GM23338 (cell line): ENCODE measurements at regions not wholly inside any gene's neighbourhood (a gene's known extent, or its start where the extent isn't known, plus 50 kb on each side); places are given as distances from the start of the nearest gene placed in this dataset.

Source experiments
- CREB1 ChIP-seq: fragments of 250-450 bp; sonication (Bioruptor Pico); IDR thresholded peaks from 2 replicates; pipeline ENCODE4 v1.5.0; 2020; ENCODE audit warnings: low read depth, mild to moderate bottlenecking, moderate library complexity
- EZH2 ChIP-seq: fragments of 200-600 bp; sonication (generic); IDR thresholded peaks from one replicate; pipeline ENCODE4 v1.8.0; 2017; ENCODE audit warnings: antibody characterized with exemption, mild to moderate bottlenecking, low read depth; ENCODE audit not compliant: unreplicated experiment
- EZH2phosphoT487 ChIP-seq: fragments of 200-600 bp; sonication (generic); IDR thresholded peaks from one replicate; pipeline ENCODE4 v1.8.1; 2018; ENCODE audit warnings: antibody characterized with exemption; ENCODE audit not compliant: unreplicated experiment
- JUNB ChIP-seq: IDR thresholded peaks from one replicate; pipeline ENCODE4 v1.6.1; 2016; ENCODE audit warnings: antibody characterized with exemption; ENCODE audit not compliant: unreplicated experiment
- NANOG ChIP-seq: IDR thresholded peaks from 2 replicates; pipeline ENCODE4 v1.6.1; 2016; ENCODE audit warnings: antibody characterized with exemption, borderline replicate concordance
- POLR2AphosphoS5 ChIP-seq: IDR thresholded peaks from 2 replicates; pipeline ENCODE4 v1.6.1; 2016; ENCODE audit warnings: antibody characterized with exemption, low read depth
- STAT1 ChIP-seq: IDR thresholded peaks from one replicate; pipeline ENCODE4 v1.6.1; 2016; ENCODE audit warnings: antibody characterized with exemption; ENCODE audit not compliant: unreplicated experiment
- ZNF114 ChIP-seq: fragments of 250-450 bp; sonication (Bioruptor Pico); IDR thresholded peaks from 2 replicates; pipeline ENCODE4 v1.5.0; 2020; ENCODE audit warnings: mild to moderate bottlenecking, moderate library complexity
- ZNF331 ChIP-seq: fragments of 250-450 bp; sonication (Bioruptor Pico); IDR thresholded peaks from 2 replicates; pipeline ENCODE4 v1.5.0; 2020; ENCODE audit warnings: low read depth, mild to moderate bottlenecking, moderate library complexity
- TF ChIP-seq, protein P1 (sequence below), 2 experiments: fragments of 200-600 bp in 1 of 2; sonication (generic) in 1 of 2; conservative IDR thresholded peaks; 2 replicates each; pipeline versions ENCODE4 v1.5.1 to v1.6.1; 2016 to 2017; ENCODE audit warnings: antibody characterized with exemption in 2 of 2, low read depth in 2 of 2, mild to moderate bottlenecking in 2 of 2, moderate library complexity in 1 of 2
- TF ChIP-seq, protein P2 (sequence below): IDR thresholded peaks from 2 replicates; pipeline ENCODE4 v1.6.1; 2016; ENCODE audit warnings: antibody characterized with exemption
- TF ChIP-seq, protein P3 (sequence below): IDR thresholded peaks from one replicate; pipeline ENCODE4 v1.6.1; 2018; ENCODE audit warnings: antibody characterized with exemption; ENCODE audit not compliant: unreplicated experiment

DNA sequence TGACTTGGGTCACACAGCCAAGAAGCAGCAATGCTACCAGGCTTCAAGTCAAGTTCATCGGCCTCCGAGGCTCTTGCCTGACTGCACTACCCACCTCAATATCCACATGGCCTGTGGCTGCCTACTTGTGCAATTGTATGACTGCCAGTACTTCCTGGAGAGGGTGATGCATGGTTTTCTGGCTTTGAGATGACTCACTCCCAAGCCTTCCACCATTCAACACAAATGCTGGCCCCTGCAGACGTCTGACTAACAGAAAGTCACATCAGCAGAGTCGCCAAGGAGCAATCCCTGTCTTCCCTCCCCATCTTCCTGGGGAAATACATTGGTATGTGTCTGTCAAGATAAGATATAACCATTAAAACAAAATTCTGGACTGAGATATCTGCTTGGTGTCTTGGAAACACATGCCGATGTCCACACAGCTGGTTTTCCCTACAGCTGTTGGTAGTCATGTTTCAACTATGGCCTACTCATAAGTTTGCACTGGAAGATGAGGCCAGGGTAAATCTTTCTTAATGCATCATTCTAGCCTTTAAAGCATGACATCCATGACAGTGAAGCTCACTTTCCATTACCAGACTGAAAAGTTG lies 79.6 kb upstream of the SPATA12 start:
- TF ChIP-seq, protein P1, sequence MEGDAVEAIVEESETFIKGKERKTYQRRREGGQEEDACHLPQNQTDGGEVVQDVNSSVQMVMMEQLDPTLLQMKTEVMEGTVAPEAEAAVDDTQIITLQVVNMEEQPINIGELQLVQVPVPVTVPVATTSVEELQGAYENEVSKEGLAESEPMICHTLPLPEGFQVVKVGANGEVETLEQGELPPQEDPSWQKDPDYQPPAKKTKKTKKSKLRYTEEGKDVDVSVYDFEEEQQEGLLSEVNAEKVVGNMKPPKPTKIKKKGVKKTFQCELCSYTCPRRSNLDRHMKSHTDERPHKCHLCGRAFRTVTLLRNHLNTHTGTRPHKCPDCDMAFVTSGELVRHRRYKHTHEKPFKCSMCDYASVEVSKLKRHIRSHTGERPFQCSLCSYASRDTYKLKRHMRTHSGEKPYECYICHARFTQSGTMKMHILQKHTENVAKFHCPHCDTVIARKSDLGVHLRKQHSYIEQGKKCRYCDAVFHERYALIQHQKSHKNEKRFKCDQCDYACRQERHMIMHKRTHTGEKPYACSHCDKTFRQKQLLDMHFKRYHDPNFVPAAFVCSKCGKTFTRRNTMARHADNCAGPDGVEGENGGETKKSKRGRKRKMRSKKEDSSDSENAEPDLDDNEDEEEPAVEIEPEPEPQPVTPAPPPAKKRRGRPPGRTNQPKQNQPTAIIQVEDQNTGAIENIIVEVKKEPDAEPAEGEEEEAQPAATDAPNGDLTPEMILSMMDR (conservative IDR thresholded peaks at IDR 0.05; ENCODE audit: low read depth in 2 of 2), result no peak
- TF ChIP-seq EZH2phosphoT487 (no peak), ZNF331 (CRISPR knock-in tag) (no peak), EZH2 (no peak), POLR2AphosphoS5 (no peak), CREB1 (CRISPR knock-in tag) (no peak), ZNF114 (CRISPR knock-in tag) (no peak), JUNB (no peak), NANOG (no peak), STAT1 (no peak)
- TF ChIP-seq, protein P2, sequence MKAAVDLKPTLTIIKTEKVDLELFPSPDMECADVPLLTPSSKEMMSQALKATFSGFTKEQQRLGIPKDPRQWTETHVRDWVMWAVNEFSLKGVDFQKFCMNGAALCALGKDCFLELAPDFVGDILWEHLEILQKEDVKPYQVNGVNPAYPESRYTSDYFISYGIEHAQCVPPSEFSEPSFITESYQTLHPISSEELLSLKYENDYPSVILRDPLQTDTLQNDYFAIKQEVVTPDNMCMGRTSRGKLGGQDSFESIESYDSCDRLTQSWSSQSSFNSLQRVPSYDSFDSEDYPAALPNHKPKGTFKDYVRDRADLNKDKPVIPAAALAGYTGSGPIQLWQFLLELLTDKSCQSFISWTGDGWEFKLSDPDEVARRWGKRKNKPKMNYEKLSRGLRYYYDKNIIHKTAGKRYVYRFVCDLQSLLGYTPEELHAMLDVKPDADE, result no peak
- TF ChIP-seq, protein P3, sequence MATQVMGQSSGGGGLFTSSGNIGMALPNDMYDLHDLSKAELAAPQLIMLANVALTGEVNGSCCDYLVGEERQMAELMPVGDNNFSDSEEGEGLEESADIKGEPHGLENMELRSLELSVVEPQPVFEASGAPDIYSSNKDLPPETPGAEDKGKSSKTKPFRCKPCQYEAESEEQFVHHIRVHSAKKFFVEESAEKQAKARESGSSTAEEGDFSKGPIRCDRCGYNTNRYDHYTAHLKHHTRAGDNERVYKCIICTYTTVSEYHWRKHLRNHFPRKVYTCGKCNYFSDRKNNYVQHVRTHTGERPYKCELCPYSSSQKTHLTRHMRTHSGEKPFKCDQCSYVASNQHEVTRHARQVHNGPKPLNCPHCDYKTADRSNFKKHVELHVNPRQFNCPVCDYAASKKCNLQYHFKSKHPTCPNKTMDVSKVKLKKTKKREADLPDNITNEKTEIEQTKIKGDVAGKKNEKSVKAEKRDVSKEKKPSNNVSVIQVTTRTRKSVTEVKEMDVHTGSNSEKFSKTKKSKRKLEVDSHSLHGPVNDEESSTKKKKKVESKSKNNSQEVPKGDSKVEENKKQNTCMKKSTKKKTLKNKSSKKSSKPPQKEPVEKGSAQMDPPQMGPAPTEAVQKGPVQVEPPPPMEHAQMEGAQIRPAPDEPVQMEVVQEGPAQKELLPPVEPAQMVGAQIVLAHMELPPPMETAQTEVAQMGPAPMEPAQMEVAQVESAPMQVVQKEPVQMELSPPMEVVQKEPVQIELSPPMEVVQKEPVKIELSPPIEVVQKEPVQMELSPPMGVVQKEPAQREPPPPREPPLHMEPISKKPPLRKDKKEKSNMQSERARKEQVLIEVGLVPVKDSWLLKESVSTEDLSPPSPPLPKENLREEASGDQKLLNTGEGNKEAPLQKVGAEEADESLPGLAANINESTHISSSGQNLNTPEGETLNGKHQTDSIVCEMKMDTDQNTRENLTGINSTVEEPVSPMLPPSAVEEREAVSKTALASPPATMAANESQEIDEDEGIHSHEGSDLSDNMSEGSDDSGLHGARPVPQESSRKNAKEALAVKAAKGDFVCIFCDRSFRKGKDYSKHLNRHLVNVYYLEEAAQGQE, result no peak
